Thymus (tissue), 11 donors: ENCODE measurements at regions not wholly inside any gene's neighbourhood (a gene's known extent, or its start where the extent isn't known, plus 50 kb on each side); places are given as distances from the start of the nearest gene placed in this dataset.

Experiments used
- DNase-seq, 9 donors: peaks; one replicate each; pipeline ENCODE4 v3.0.0-alpha.2; 2013; ENCODE audit warnings: low spot score in 9 of 9, low read depth in 6 of 9, missing footprints in 1 of 9
- H3K27ac ChIP-seq, 2 donors: one replicate each; pipeline ENCODE4 v1.5.1; 2013; ENCODE audit warnings: control low read depth in 1 of 2, low read depth in 1 of 2, low read length in 1 of 2, mild to moderate bottlenecking in 1 of 2, moderate library complexity in 1 of 2
- H3K27me3 ChIP-seq, 2 donors: one replicate each; pipeline ENCODE4 v1.5.1; 2013; ENCODE audit warnings: low read length in 1 of 2; ENCODE audit not compliant: control insufficient read depth in 2 of 2, insufficient read depth in 1 of 2
- H3K36me3 ChIP-seq, 2 donors: one replicate each; pipeline ENCODE4 v1.5.1; 2013; ENCODE audit warnings: low read length in 1 of 2, mild to moderate bottlenecking in 1 of 2, moderate library complexity in 1 of 2; ENCODE audit not compliant: control insufficient read depth in 2 of 2, insufficient read depth in 2 of 2
- H3K4me1 ChIP-seq, 2 donors: one replicate each; pipeline ENCODE4 v1.5.1; 2013; ENCODE audit warnings: low read length in 2 of 2; ENCODE audit not compliant: control insufficient read depth in 2 of 2, insufficient read depth in 2 of 2
- H3K4me3 ChIP-seq, 2 donors: one replicate each; pipeline ENCODE4 v1.5.1; 2013; ENCODE audit warnings: low read length in 2 of 2, control low read depth in 1 of 2, mild to moderate bottlenecking in 1 of 2
- H3K9me3 ChIP-seq, 2 donors: one replicate each; pipeline ENCODE4 v1.5.1; 2013; ENCODE audit warnings: low read length in 1 of 2, mild to moderate bottlenecking in 1 of 2; ENCODE audit not compliant: control insufficient read depth in 2 of 2, insufficient read depth in 1 of 2
- WGBS: extraction: QIAGEN DNeasy Blood & Tissue Kit; methylation state at CpG from one replicate; pipeline ENCODE4 v1.1.7; 2013; 5-methylcytosine and 5-hydroxymethylcytosine counted together
- donor health status: healthy.

- no peak for DNase-seq
- Histone ChIP-seq H3K9me3 (no peaks in the 10 kb centered on the region), H3K36me3 (no peaks in the 10 kb centered on the region), H3K27ac (no peak overlapping the region), H3K4me1 (no peaks in the 10 kb centered on the region), H3K27me3 (no peaks in the 10 kb centered on the region), H3K4me3 (no peak overlapping the region)
- 95% methylated on average over 3 of the region's 3 CpGs for WGBS
These were observed 1627.0 kb downstream of the PCDH9 start for GRCh38 chr13:65603160-65603559.

- 87% methylated on average over 1 of the region's 1 CpG for WGBS
- no peaks in the 10 kb centered on the region for H3K9me3 ChIP-seq
- H3K36me3 ChIP-seq = no peaks in the 10 kb centered on the region
- H3K4me1 ChIP-seq = no peaks in the 10 kb centered on the region
- H3K4me3 ChIP-seq = no peak overlapping the region
- H3K27me3 ChIP-seq = no peaks in the 10 kb centered on the region
- no peak for DNase-seq
- no peak overlapping the region for H3K27ac ChIP-seq
These were observed 1628.3 kb downstream of the PCDH9 start for GRCh38 chr13:65601855-65602254.

- DNase-seq = no peak
- H3K4me1 ChIP-seq = no peaks in the 10 kb centered on the region
- H3K27ac ChIP-seq = no peak overlapping the region
- no peaks in the 10 kb centered on the region for H3K36me3 ChIP-seq
- WGBS = 94% methylated on average over 4 of the region's 4 CpGs
- H3K27me3 ChIP-seq = no peaks in the 10 kb centered on the region
- H3K4me3 ChIP-seq = no peak overlapping the region
- H3K9me3 ChIP-seq = no peaks in the 10 kb centered on the region
These were observed 1629.4 kb downstream of the PCDH9 start for GRCh38 chr13:65600702-65601101.

GRCh38 chr13:65597839-65598818 is 1632.0 kb downstream of the PCDH9 start:
- no peak overlapping the region for H3K27ac ChIP-seq
- WGBS = 88% methylated on average over 1 of the region's 1 CpG
- no peak for DNase-seq

DNA sequence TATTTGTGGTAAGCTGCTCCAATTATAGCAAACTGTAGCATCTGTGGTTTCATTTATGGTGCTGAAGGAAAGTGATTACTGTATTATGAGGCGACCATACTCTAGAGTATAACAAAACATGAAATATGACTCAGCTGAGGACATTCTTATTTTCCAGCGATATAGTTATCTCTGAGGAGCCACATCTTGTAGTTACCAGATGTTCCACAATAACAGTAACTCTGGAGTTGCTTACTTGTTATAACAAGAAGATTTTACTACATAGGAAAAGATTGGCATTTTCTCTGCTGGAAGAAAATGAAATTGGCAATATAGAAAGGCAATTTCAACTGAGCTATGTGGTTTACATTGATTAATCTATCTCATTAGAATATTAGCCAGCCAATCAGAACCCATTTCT is 1634.2 kb downstream of the PCDH9 start:
- WGBS = 93% methylated on average over 2 of the region's 2 CpGs
- Histone ChIP-seq H3K36me3 (no peaks in the 10 kb centered on the region), H3K4me3 (no peak overlapping the region), H3K9me3 (no peaks in the 10 kb centered on the region), H3K27me3 (no peaks in the 10 kb centered on the region), H3K27ac (no peak overlapping the region), H3K4me1 (no peaks in the 10 kb centered on the region)
- DNase-seq = no peak

More at GRCh38 chr13:65597839-65598818, 1632.0 kb downstream of the PCDH9 start:
- H3K4me3 ChIP-seq = no peak overlapping the region
- H3K9me3 ChIP-seq = no peaks in the 10 kb centered on the region
- no peaks in the 10 kb centered on the region for H3K27me3 ChIP-seq
- no peaks in the 10 kb centered on the region for H3K36me3 ChIP-seq
- H3K4me1 ChIP-seq = no peaks in the 10 kb centered on the region

GRCh38 chr13:65594298-65594781 is 1635.8 kb downstream of the PCDH9 start:
- Histone ChIP-seq H3K27ac (no peak overlapping the region), H3K4me1 (no peaks in the 10 kb centered on the region), H3K27me3 (no peaks in the 10 kb centered on the region), H3K9me3 (no peaks in the 10 kb centered on the region), H3K4me3 (no peak overlapping the region), H3K36me3 (no peaks in the 10 kb centered on the region)
- WGBS = 83% methylated on average over 1 of the region's 1 CpG
- no peak for DNase-seq

- no peaks in the 10 kb centered on the region for H3K4me1 ChIP-seq
- H3K4me3 ChIP-seq = no peak overlapping the region
- H3K36me3 ChIP-seq = no peaks in the 10 kb centered on the region
- H3K27ac ChIP-seq = no peak overlapping the region
- no peak for DNase-seq
- 90% methylated on average over 2 of the region's 2 CpGs for WGBS
- H3K27me3 ChIP-seq = no peaks in the 10 kb centered on the region
- H3K9me3 ChIP-seq = no peaks in the 10 kb centered on the region
These were observed 1636.8 kb downstream of the PCDH9 start for GRCh38 chr13:65593298-65593874.

GRCh38 chr13:65592731-65593130 is 1637.4 kb downstream of the PCDH9 start:
- 84% methylated on average over 1 of the region's 1 CpG for WGBS
- H3K27me3 ChIP-seq = no peaks in the 10 kb centered on the region
- H3K4me1 ChIP-seq = no peaks in the 10 kb centered on the region
- no peak overlapping the region for H3K4me3 ChIP-seq
- DNase-seq = no peak
- H3K27ac ChIP-seq = no peak overlapping the region
- H3K36me3 ChIP-seq = no peaks in the 10 kb centered on the region
- no peaks in the 10 kb centered on the region for H3K9me3 ChIP-seq

- Histone ChIP-seq H3K27me3 (no peaks in the 10 kb centered on the region), H3K9me3 (peaks cover 0 to 4% of the 10 kb centered on the region in 2 donors), H3K36me3 (no peaks in the 10 kb centered on the region), H3K4me3 (no peak overlapping the region), H3K27ac (no peak overlapping the region), H3K4me1 (no peaks in the 10 kb centered on the region)
- DNase-seq = no peak
- WGBS = 88% methylated on average over 10 of the region's 10 CpGs
These were observed 1644.8 kb downstream of the PCDH9 start for GRCh38 chr13:65585346-65585745.
